ENCODE measurements at regions not wholly inside any gene's neighbourhood (a gene's known extent, or its start where the extent isn't known, plus 50 kb on each side); places are given as distances from the start of the nearest gene placed in this dataset.

DNA sequence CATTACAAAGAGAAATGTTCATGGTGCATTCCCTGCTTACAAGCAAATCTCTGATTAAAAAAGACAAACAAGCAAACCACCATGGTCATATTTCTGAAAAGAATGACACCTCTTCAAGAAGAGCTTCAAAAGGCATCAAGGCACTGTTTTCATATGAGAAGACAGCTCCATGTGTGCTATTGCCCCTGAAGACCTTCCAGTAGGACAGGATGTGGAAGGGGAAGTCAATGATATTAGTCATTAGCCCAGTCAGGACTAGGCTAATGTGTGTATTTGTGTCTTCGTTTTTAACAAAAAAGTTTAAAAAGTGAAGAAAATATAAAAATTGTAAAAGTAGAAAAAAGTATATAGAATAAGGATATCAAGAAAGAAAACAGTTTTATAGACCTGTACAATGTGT lies 534.7 kb upstream of the ARGLU1 start:
- TF ChIP-seq CTCF (IDR thresholded peaks at IDR 0.05; ENCODE audit: insufficient read depth, low read length, poor library complexity, severe bottlenecking) (no peak), EZH2phosphoT487 (conservative IDR thresholded peaks at IDR 0.05; ENCODE audit: low read length) (no peak)

Measured in SU-DHL-6 (cell line).